ENCODE measurements at regions not wholly inside any gene's neighbourhood (a gene's known extent, or its start where the extent isn't known, plus 50 kb on each side); places are given as distances from the start of the nearest gene placed in this dataset.

- no peaks in the 10 kb centered on the region for H3K79me2 ChIP-seq (ENCODE audit: control insufficient read depth, insufficient read depth, low read length)
- no peaks in the 10 kb centered on the region for H3K4me1 ChIP-seq (ENCODE audit: control insufficient read depth, extremely low read depth, insufficient read depth, low read length)
- H3K4me2 ChIP-seq (ENCODE audit: control insufficient read depth, extremely low read depth, insufficient read depth, low read depth, low read length) = no peak overlapping the region
These were observed 105.6 kb upstream of the TRABD2B start for GRCh38 chr1:48102766-48103165.

GRCh38 chr1:48099072-48099773, 102.0 kb upstream of the TRABD2B start:
- Histone ChIP-seq H2AFZ (ENCODE audit: control insufficient read depth, low read length) (no peak overlapping the region), H3K9me3 (ENCODE audit: control insufficient read depth, low read depth, low read length) (no peaks in the 10 kb centered on the region), H4K20me1 (ENCODE audit: control insufficient read depth, extremely low read depth, insufficient read depth, low read length) (no peaks in the 10 kb centered on the region), H3K4me3 (ENCODE audit: control insufficient read depth in 2 of 3, extremely low read depth in 1 of 3, insufficient read depth in 2 of 3, low read depth in 1 of 3, low read length in 3 of 3) (no peak overlapping the region), H3K27ac (ENCODE audit: control insufficient read depth, insufficient read depth, low read length) (no peak overlapping the region), H3K9ac (ENCODE audit: control insufficient read depth, extremely low read depth, insufficient read depth, low read length) (no peak overlapping the region), H3K4me1 (ENCODE audit: control insufficient read depth, extremely low read depth, insufficient read depth, low read length) (peaks cover 1% of the 10 kb centered on the region), H3K9me1 (ENCODE audit: control insufficient read depth, extremely low read depth, insufficient read depth, low read length) (no peaks in the 10 kb centered on the region), H3K27me3 (ENCODE audit: control insufficient read depth, extremely low read depth, insufficient read depth, low read length) (peaks cover 10% of the 10 kb centered on the region), H3K79me2 (ENCODE audit: control insufficient read depth, insufficient read depth, low read length) (no peaks in the 10 kb centered on the region), H3K4me2 (ENCODE audit: control insufficient read depth, extremely low read depth, insufficient read depth, low read depth, low read length) (no peak overlapping the region), H3K36me3 (ENCODE audit: control insufficient read depth in 2 of 2, extremely low read depth in 1 of 2, insufficient read depth in 2 of 2, low read length in 2 of 2) (no peaks in the 10 kb centered on the region)
- dilution Hi-C loops (cut with MboI; ENCODE audit: extremely low pct_ligation_motif_present, low sequenced_read_pairs) = no loop called here
- TF ChIP-seq CTCF (optimal IDR thresholded peaks at IDR 0.05 in 1 of 3, IDR thresholded peaks at IDR 0.05 in 1 of 3, conservative IDR thresholded peaks at IDR 0.05 in 1 of 3; ENCODE audit: extremely low read depth in 1 of 3, insufficient read depth in 2 of 3, low read length in 3 of 3) (no peak), EZH2 (IDR thresholded peaks at IDR 0.05; ENCODE audit: low read length) (no peak)
- no peak for FAIRE-seq
- no peak for DNase-seq (ENCODE audit: low read depth, low spot score)

More at GRCh38 chr1:48102766-48103165, 105.6 kb upstream of the TRABD2B start:
- no peaks in the 10 kb centered on the region for H3K9me3 ChIP-seq (ENCODE audit: control insufficient read depth, low read depth, low read length)
- TF ChIP-seq EZH2 (IDR thresholded peaks at IDR 0.05; ENCODE audit: low read length) (no peak), CTCF (optimal IDR thresholded peaks at IDR 0.05 in 1 of 3, IDR thresholded peaks at IDR 0.05 in 1 of 3, conservative IDR thresholded peaks at IDR 0.05 in 1 of 3; ENCODE audit: extremely low read depth in 1 of 3, insufficient read depth in 2 of 3, low read length in 3 of 3) (no peak)
- peaks cover 10% of the 10 kb centered on the region for H3K27me3 ChIP-seq (ENCODE audit: control insufficient read depth, extremely low read depth, insufficient read depth, low read length)
- no peak overlapping the region for H3K27ac ChIP-seq (ENCODE audit: control insufficient read depth, insufficient read depth, low read length)
- dilution Hi-C loops (cut with MboI; ENCODE audit: extremely low pct_ligation_motif_present, low sequenced_read_pairs) = no loop called here
- DNase-seq (ENCODE audit: low read depth, low spot score) (no peak), FAIRE-seq (no peak)
- H4K20me1 ChIP-seq (ENCODE audit: control insufficient read depth, extremely low read depth, insufficient read depth, low read length) = no peaks in the 10 kb centered on the region
- no peak overlapping the region for H3K9ac ChIP-seq (ENCODE audit: control insufficient read depth, extremely low read depth, insufficient read depth, low read length)
- no peak overlapping the region for H3K4me3 ChIP-seq (ENCODE audit: control insufficient read depth in 2 of 3, extremely low read depth in 1 of 3, insufficient read depth in 2 of 3, low read depth in 1 of 3, low read length in 3 of 3)
- H2AFZ ChIP-seq (ENCODE audit: control insufficient read depth, low read length) = no peak overlapping the region
- H3K9me1 ChIP-seq (ENCODE audit: control insufficient read depth, extremely low read depth, insufficient read depth, low read length) = no peaks in the 10 kb centered on the region
- H3K36me3 ChIP-seq (ENCODE audit: control insufficient read depth in 2 of 2, extremely low read depth in 1 of 2, insufficient read depth in 2 of 2, low read length in 2 of 2) = no peaks in the 10 kb centered on the region
